ENCODE measurements at regions not wholly inside any gene's neighbourhood (a gene's known extent, or its start where the extent isn't known, plus 50 kb on each side); places are given as distances from the start of the nearest gene placed in this dataset.
"Not testable (repeated sequence)": the region's sequence is repeated elsewhere in the genome, so short reads cannot be mapped to it uniquely, and the experiment has no call there.

DNA sequence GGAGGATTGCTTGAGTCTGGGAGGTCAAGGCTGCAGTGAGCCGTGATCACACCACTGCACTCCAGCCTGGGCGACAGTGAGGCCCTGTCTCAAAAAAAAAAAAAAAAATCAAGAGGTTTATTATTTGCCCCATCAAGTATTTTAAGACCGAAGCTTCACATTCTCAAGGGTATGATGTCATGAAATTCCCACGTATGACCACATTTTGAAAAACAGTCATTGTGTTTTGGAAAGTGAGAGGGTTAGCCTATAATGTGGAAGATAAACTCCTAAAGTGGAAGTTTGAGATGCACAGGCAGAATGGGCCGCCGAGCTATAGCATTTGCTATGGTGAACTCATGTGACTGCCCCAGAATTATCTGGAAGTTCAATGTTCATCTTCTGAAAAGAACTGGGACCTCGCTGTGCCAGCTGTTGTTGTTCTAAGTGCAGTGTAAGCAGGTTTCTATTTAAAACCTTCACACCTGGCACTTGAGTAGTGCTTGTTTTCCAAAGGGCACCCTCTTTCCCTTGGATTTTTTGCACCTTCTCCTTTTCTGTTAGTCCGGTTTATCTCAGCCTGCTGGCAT is 96.9 kb upstream of the SLC25A33 start:
- DNase-seq = peak; percentile 90

DNA sequence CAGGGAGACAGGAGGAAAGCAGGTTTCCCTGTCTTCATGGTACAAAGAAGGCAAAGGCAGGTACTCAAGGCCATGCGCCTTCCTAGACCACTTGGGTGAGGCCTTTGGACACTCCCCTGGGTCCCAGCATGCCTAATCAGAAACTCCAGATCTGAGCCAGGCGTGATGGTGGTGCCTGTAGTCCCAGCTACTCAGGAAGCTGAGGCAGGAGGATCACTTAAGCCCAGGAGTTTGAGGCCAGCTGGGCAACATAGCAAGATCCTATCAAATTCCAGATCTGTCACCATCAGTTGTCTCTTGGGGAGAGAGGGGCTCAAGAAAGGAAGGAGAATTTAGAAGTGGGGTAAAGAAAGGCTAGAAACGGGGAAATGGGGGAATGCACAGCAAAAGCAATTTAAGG is 96.3 kb upstream of the SLC25A33 start:
- DNase-seq = no peak

DNA sequence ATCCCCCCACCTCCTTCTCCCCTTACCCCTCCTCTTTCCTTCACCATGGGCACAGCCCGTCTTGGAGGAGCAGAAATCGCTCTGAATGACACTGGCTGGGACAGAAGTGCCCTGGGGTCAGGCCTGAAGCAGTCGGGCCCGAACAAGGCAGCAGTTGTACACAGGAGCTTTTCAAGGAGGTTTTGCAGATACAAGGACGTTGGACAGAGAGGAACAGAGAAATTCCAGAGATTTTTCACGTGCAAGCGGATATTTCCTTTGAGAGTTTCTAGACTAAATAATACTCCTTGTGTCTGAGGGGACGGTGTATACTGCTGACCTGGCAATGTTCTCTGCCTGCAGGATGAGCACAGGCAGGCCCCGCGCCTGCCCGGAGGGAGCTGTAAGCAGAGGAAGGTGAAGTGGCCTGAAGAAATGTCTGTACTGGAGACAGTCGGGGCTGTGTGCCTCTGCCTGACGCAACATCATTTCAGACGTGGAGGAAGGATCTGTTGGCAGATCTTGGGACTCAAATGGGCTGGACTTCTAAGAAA is 95.3 kb upstream of the SLC25A33 start:
- DNase-seq = no peak

DNA sequence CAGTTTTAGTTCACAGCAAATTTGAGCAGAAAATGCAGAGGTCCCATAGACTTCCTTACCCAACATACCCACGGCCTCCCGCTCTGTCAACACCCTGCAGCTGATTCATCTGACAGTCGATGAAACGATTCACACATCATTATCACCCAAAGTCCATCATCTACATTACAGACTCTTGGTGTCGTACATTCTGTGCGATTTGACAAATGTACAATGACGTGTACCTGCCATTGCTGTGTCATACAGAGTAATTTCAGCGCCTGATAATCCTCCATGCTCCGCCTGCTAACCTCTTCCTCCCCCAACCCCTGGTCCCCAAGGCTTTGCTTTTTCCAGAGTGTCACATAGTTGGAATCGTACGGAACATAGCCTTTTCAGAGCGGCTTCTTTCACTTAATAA is 94.7 kb upstream of the SLC25A33 start:
- no peak for DNase-seq

DNA sequence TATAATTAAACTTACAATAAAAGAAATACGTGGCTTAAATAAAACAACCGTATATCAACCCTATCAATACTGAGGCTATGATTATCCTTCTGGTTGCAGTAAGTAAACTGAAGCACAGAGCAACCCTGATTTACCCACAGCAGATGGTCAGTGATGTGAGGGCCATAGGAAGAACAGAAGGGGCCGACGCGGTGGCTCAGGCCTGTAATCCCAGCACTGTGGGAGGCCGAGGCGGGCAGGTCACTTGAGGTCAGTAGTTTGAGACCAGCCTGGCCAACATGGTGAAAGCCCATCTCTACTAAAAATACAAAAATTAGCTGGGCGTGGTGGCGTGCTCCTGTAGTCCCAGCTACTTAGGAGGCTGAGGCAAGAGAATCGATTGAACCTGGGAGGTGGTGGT is 94.2 kb upstream of the SLC25A33 start:
- DNase-seq = not testable (repeated sequence)

DNA sequence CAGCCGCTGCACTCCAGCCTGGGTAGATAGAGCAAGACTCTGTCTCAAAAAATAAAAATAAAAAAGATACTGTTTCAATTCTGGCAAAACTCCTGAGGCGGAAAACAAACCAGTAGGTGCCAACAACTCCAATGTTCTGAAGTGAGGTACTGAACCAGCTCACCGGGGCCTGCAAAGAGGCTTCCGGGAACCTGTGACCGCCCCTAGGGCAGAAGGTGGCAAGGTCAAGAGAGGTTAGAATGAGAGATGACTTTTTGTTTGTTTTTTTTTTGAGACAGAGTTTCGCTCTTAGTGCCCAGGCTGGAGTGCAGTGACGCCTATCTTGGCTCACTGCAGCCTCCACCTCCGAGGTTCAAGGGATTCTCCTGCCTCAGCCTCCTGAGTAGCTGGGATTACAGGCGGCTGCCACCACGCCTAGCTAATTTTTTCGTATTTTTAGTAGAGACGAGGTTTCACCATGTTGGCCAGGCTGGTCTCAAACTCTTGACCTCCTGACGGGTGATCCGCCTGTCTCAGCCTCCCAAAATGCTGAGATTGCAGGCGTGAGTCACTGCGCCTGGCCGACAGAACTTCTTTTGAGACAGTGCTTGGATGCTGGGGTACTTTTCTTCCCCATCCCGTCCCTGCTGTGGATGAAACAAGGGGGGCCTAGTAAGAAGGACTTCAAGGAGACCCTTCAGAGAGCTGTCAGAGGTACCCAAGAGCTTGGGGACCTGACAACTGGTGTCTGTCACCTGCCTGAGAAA is 91.9 kb upstream of the SLC25A33 start:
- DNase-seq = no peak

DNA sequence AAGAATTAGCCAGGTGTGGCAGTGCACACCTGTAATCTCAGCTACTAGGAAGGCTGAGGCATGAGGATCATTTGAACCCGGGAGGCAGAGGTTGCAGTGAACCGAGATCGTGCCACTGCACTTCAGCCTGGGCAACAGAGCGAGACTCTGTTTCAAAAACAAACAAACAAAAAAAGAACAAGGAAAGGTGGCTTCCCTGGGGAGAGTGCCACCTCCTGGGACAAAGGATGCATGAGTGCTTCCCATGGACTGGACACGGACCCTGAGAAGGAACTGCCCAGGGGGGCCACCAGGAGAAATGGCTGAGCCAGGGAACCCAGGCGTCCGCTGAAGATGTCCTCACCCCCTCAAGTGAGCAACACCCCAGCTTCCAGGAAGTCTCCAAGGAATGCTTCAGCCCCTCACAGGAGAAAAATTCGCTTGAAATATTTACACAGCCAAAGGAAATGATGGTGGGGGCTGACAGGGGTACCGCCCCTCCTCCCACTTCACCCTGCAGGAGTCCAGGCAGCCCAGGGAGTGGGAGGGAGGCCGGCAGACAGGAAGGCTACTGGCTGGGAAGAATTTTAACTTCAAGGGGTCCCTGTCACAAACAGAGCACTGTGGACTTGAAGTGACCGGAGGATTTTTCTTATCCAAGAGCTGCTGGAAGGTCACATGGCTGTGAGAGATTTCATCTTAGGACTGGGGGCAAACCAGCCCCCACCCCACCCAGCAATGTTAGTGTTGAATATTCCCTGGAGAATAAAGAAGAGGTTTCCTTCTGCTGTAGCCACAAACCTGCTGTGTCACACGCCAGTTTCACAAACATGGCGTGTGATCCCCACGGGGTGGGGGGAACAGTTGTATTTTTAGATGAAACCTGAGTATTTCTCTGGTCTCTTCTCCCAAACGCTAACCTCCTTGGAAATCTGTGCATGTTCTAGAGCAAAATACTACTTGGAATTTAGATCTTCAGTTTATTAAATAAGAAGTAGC is 90.8 kb upstream of the SLC25A33 start:
- DNase-seq = no peak

DNA sequence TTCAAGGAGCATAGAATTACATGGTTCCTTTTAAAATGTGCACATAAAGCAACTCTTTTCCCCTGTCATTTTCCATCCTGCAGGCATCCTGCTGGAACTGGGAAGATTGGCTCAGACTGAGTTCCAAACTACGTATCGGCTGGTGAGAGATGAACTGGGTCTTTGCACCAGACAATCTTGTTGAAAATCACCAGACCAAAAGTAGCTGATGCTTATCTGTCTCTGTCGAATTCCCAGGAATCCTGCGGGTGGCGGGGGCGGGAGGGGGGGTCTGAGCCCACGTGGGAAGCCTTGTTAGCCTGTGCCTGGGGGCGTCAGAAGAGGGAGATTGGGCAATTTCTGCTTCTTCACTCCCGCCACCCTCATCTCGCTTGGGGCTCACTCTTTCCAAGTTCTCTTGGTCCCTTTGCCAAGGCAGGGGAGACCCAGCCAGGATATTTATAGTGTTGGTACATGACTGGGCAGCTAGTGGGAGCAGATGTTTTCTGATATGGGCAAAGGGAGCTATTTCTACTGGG is 90.1 kb upstream of the SLC25A33 start:
- DNase-seq = no peak

DNA sequence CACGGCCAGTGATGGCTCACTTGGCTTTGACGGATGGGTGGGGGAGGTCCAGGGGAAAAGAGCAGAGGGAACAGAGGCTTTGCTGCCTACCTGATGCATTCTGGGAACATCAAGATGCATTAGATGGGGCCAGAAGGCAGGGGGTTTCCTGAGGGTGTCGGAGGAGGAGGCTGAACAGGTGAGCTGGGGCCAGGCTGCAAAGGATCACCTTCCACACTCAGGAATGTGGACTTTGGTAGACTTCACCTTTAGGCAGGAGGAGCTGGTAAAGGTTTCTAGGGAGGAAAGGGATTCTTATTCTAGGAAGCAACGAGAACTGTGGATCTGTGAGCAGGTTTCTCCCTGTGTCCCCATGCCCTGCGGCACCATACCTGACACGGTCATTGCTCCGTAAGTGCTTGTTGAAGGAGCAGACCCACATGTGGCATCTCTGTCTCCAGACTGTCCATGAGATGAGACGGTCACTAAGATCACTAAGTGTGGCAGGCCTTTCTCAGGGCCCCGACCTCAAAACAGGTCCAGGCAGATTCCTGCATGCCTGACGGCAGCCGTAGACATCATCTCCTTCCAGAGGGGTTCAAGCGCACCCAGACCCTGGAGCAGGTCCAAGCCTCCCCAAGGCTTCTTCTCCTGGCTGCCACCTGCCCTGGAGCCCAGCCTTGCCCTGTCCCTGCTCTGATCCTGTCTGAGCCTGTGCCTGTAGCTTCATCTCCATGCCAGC is 89.1 kb upstream of the SLC25A33 start:
- DNase-seq = no peak

DNA sequence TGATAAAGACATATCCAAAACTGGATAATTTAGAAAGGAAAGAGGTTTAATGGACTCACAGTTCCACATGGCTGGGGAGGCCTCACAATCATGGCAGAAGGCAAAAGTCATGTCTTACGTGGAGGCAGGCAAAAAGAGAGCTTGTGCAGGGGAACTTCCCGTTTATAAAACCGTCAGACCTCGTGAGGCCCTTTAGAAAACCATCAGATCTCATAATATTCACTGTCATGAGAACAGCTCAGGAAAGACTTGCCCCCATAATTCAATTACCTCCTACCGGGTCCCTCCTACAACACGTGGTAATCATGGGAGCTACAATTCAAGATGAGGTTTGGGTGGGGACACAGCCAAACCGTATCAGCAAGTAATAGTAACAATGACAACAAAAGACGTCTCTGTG is 88.2 kb upstream of the SLC25A33 start:
- DNase-seq = no peak

DNA sequence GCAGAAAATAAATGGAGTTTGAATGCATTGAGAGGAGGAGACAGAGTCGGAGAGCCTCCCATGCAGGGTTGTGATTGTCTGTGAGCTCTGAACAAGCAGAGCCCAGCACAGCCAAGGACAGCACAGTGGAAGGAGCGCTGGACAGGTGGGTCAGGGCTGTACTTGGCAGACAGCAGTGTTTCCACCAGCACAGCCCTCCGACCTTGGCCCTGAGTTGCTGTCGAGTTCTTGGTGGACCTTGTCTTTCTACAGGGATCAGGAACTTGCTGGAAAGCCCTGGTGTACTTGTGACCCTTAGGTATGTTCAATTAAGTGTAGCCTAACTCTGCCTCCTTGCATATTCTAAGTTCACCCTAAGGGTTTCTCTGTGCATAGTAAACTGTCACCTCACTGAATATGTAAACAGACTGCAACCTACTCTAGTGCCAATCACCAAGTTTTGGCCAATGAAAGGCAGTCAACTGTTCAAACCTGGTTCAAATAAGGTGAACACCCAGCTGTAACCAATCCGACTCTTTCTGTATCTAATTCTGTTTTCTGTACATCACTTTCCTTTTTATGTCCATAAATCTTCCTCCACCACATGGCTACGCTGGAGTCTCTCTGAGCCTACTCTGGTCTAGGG is 86.6 kb upstream of the SLC25A33 start:
- DNase-seq = no peak

DNA sequence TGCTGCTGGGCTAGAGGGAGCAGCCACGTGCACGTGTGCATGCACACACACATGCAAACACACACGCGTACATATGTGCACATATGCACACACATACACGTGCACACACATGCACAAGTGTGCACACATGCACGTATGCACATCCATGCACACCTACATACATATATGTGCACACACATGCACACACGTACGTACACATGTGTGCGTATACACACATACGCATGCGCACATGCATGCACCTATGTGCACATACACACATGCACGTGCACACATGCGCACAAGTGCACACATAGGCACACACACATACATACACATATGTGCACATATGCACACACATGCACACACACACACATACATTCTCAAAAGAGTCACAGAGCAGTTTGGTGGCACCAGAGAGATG is 85.9 kb upstream of the SLC25A33 start:
- DNase-seq = no peak

DNA sequence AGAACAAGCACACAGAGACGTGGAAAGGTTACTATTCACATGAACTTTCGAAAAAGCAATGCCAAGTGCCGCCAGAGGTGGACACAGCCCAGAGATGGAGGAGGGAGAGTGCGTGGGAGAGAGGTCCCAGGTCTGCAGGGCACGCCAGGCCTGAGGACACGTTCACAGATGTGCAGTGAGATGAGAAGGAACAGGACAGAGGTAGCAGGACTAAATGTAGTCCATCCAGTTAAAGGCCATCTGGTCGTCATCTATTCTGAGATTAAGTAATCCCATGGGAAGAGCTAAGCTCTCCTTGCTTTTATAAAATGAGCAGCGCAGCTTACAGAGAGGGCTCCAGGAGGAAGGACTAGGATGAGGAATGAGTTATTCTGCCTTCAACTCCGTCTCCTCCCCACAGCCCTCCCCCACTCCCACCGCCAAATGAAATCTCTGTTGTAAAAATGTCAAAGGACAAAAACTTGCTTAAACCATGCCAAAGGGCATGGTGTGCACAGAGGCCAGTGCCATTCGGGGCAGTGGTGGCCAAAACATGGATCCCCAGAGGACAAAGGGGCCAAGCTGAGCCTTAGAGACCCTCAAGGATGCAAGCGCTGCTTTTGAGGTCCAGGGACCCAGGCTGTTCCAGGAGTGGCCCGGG is 85.4 kb upstream of the SLC25A33 start:
- no peak for DNase-seq

DNA sequence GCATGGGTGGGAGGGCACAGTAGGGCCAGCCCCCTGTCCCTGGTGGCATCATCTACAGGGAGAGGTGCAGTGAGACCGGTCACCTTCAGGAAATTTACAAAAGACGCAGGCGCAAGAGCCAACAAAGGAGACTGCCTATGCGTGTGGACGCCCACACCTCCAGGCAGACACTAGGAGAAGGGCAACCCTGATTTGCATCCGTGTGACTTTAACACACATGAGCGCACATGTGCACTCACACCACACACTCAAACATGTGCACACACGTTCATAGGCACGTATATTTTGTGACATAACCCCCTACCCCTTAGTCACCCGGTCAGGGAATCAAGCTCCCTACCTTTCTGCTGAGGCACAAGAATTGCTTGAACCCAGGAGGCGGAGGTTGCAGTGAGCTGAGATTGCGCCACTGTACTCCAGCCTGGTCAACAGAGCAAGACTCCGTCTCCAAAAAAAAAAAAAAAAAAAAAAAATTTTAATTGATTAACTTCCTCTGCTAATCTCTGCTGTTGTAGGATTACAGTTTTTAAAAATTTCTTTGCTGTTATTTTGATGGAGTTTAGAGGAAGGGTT is 84.7 kb upstream of the SLC25A33 start:
- no peak for DNase-seq

DNA sequence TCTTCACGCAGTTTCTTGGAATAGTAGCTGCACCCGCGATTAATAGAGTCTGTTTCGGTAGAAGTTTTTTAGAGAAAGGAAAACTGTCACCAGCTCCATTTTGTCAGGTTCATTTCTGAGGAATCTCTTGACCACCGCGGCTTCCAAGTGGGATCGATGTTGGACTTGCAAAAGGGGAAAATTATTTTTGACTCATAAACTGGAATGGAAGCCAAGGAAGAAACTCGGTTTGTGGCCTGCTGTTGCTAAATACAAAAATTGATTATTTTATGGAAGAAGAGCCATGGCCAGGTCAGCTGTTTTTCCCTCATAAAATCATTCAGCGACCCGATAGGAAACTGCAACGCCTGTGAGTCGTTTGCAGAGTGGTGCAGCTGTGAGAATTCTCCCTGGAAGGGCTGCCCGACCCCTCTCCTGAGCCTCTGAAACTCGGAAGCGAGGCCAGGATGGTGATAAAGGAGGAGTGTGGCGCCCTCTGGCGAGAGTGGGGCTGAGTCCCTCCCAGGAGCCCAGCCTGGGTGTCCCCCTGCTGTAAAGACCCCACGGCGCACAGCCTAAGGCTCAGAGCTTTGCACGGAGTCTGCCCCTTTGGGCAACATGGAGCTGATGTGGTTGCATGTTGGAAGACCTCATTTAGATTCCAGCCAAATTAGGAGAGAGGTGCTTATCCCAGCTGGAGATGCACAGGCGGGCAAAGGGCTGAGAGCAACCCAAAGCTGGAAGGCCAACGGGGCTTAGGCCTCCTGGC is 83.6 kb upstream of the SLC25A33 start:
- peak; percentile 70 for DNase-seq

DNA sequence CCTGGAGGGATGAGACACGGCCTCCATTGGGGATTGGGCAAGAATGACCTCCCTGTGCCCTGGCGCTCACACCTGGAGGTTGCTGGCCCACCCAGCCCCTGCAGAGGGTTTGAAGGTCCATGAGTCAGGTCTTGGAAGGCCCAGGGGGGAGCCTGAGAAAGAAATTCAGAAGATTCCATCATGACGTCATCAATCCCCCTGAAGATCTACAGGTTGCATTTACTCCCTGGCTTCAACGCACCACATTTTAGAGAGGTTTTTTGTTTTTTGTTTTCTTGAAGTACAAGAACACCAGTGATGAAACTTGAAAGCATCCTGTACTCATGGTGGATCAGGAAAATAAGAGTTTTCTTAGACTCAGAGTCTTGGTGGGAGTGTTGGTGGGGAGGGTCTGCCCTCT is 82.4 kb upstream of the SLC25A33 start:
- DNase-seq = no peak

DNA sequence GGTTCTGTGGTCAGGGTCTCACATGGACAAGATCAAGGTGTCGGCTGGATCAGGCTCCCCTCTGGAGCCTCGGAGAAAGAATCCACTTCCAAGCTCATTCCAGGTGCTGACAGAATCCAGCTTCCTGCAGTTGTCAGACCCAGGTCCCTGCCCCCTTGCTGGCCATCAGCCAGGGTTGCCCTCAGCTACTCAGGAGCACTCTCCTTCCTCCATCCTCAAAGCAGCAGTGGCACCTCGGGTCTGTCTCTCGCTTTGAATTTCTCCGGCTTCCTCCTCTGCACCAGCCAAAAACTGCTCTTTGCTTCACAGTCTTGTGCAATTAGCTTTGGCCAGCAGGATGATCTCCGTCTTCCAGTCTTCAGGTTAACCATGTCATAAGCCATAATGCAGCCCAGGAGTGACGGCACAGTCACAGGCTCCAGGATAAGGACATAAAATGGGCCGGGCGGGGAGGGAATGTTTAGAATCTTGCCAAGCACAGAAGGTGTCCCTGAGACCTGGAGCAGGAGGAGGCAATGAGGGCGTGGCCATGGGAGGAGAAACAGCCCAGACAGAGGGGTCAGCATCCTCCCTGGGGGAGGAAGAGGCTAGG is 79.4 kb upstream of the SLC25A33 start:
- peak; percentile 43 for DNase-seq

DNA sequence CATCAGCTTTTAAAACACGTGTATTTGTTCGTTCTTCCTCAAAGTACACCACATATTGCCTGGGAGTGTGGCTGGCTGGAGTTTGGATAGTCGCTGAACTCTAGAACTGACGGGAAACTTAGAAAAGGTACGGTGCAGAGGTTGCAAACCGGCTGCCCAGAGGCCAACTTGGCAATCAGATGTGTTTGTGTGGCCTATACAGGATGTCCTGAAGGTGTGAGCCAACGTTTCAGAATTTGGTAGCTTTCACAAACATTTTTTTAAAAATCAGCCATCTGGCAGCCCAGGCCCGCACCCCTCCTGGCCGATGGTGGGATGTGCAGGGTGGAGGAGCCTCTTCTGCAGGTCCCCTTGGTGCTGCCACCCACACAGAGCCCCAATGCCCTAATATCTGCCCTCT is 73.6 kb upstream of the SLC25A33 start:
- DNase-seq = no peak

DNA sequence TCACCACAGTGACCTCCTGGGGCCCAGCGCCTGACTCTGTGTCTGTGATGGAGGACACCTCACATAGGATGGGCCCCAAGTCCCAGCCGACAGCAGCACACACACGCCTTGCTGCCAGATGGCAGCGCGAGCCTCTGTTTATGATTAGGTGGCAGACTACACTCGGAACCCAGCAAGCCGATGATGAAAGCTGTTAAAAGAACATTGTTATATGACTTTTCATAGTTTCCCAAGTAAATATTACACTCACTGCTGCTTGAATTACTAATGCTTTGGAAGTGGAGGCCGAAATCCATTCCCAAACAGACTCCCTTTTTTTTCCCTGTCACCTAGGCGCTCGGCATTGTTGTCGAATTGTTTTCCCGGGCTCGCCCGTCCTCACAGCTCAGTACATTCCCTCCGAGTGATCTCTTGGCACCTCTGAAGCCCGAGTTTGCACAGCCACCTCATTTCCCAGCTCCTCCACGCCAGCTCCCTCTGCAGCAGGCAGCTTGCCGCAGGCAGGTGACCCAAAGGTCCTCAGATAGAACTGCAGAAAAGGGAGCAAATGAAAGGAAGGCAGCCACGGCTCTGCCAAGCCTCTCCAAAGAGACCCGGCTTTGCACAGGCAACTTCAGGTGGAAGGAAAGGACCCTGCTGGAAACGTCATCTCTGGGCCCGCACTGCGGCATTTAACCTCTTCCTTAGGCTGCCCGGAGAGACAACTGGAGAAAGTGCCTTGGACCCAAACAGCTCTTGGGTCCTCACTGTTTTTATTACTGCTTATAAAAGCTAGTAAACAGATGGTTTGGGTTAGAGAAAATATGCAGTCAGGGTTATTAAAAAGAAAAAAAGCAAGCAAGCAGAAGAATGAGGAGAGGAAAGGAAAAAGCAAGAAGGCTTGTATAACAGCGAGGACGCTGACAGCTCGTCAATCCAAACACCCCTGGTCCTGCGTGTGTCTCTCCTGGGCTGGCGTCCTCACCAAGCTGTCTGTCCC is 72.2 kb upstream of the SLC25A33 start:
- no peak for DNase-seq
